ENCODE measurements at regions not wholly inside any gene's neighbourhood (a gene's known extent, or its start where the extent isn't known, plus 50 kb on each side); places are given as distances from the start of the nearest gene placed in this dataset.

GRCh38 chr2:13091455-13091854 lies 374.7 kb downstream of the TRIB2 start:
- peaks cover 6% of the 10 kb centered on the region for H3K27me3 Mint-ChIP-seq
- no peaks in the 10 kb centered on the region for H3K4me1 Mint-ChIP-seq
- no peak for ATAC-seq (ENCODE audit: low read depth)

DNA sequence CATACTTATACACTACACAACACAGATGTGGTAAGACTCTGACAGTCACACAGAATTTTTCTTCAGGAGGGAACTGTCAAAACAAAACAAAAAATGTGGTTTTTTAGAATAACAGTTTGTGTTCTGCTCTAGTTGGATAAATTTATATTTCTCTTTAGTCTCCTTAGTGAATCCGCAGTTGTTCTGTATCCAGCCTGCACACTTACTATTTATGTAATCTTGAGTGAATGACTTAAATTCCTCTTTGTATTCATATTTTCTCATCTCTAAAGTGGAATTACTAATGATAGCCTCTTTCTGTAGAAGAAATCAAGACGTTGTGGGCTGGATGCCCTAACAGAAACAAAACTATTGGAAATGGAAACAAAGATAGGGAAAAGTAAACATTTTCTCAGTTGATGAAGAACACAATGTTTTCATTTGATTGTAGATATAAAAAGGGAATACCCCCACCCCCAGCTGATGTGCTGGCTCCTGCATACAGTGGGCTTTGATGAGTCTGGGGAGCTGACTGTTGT lies 375.2 kb downstream of the TRIB2 start:
- Mint-ChIP-seq H3K27me3 (peaks cover 4% of the 10 kb centered on the region), H3K4me1 (no peaks in the 10 kb centered on the region), H3K27ac (no peak overlapping the region), H3K4me3 (no peak overlapping the region), H3K9me3 (ENCODE audit: insufficient read depth) (no peaks in the 10 kb centered on the region)
- intact Hi-C loops (cut with micrococcal nuclease), result no loop called here
- no peak overlapping the region for H3K4me2 ChIP-seq (replicated peaks; ENCODE audit: low read depth, low read length, poor library complexity, severe bottlenecking)
- H3K79me2 ChIP-seq (ENCODE audit: control insufficient read depth, insufficient read depth, low read length), result no peaks in the 10 kb centered on the region
- no peak overlapping the region for H3K9ac ChIP-seq (ENCODE audit: low read length)
- no peak overlapping the region for H3K4me3 ChIP-seq (ENCODE audit: control extremely low read depth in 1 of 5, extremely low read depth in 1 of 5, insufficient read depth in 1 of 5, low read depth in 2 of 5, low read length in 4 of 5)
- ChIA-PET CTCF (interaction anchor here (0.7 kb wide), 1 partner anchor 32 kb away, joined by 3 read pairs; no protein-coding TSS in a partner anchor), POLR2A (no interaction called here)
- DNase-seq, result no peak
- H3K4me1 ChIP-seq (ENCODE audit: control insufficient read depth in 2 of 2, insufficient read depth in 2 of 2, low read length in 2 of 2), result no peaks in the 10 kb centered on the region
- no CpG with 5 or more reads among the region's 2 CpGs for WGBS (ENCODE audit: insufficient coverage)
- H3K27ac ChIP-seq (ENCODE audit: low read length in 2 of 2), result no peak overlapping the region
- no peaks in the 10 kb centered on the region for H3K36me3 ChIP-seq (replicated peaks in 1 of 2; ENCODE audit: control extremely low read depth in 1 of 2, control insufficient read depth in 1 of 2, extremely low read depth in 1 of 2, insufficient read depth in 2 of 2, low read length in 1 of 2)
- no peaks in the 10 kb centered on the region for H4K20me1 ChIP-seq (ENCODE audit: control insufficient read depth, insufficient read depth, low read length, poor library complexity, severe bottlenecking)
- no peak overlapping the region for H2AFZ ChIP-seq (ENCODE audit: insufficient read depth, low read depth, low read length, poor library complexity, severe bottlenecking)
- no peak for ATAC-seq (ENCODE audit: low read depth)
- TF ChIP-seq EZH2 (IDR thresholded peaks at IDR 0.05; ENCODE audit: borderline replicate concordance, insufficient read depth, low read depth, low read length, poor library complexity, severe bottlenecking), result no peak
- TF ChIP-seq, protein P1, sequence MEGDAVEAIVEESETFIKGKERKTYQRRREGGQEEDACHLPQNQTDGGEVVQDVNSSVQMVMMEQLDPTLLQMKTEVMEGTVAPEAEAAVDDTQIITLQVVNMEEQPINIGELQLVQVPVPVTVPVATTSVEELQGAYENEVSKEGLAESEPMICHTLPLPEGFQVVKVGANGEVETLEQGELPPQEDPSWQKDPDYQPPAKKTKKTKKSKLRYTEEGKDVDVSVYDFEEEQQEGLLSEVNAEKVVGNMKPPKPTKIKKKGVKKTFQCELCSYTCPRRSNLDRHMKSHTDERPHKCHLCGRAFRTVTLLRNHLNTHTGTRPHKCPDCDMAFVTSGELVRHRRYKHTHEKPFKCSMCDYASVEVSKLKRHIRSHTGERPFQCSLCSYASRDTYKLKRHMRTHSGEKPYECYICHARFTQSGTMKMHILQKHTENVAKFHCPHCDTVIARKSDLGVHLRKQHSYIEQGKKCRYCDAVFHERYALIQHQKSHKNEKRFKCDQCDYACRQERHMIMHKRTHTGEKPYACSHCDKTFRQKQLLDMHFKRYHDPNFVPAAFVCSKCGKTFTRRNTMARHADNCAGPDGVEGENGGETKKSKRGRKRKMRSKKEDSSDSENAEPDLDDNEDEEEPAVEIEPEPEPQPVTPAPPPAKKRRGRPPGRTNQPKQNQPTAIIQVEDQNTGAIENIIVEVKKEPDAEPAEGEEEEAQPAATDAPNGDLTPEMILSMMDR (IDR thresholded peaks at IDR 0.05), result no peak
- H3K9me3 ChIP-seq (ENCODE audit: control extremely low read depth in 1 of 3, control insufficient read depth in 2 of 3, insufficient read depth in 1 of 3, low read length in 2 of 3), result no peaks in the 10 kb centered on the region
- H3K27me3 ChIP-seq (replicated peaks in 1 of 4; ENCODE audit: control extremely low read depth in 1 of 4, control insufficient read depth in 3 of 4, insufficient read depth in 4 of 4, low read length in 3 of 4), result no peaks in the 10 kb centered on the region

More at GRCh38 chr2:13091455-13091854, 374.7 kb downstream of the TRIB2 start:
- DNase-seq, result no peak
- intact Hi-C loops (cut with micrococcal nuclease), result no loop called here
- Histone ChIP-seq H3K9me3 (ENCODE audit: control extremely low read depth in 1 of 3, control insufficient read depth in 2 of 3, insufficient read depth in 1 of 3, low read length in 2 of 3) (no peaks in the 10 kb centered on the region), H2AFZ (ENCODE audit: insufficient read depth, low read depth, low read length, poor library complexity, severe bottlenecking) (no peak overlapping the region), H3K4me1 (ENCODE audit: control insufficient read depth in 2 of 2, insufficient read depth in 2 of 2, low read length in 2 of 2) (no peaks in the 10 kb centered on the region), H3K4me2 (replicated peaks; ENCODE audit: low read depth, low read length, poor library complexity, severe bottlenecking) (no peak overlapping the region), H3K36me3 (replicated peaks in 1 of 2; ENCODE audit: control extremely low read depth in 1 of 2, control insufficient read depth in 1 of 2, extremely low read depth in 1 of 2, insufficient read depth in 2 of 2, low read length in 1 of 2) (no peaks in the 10 kb centered on the region), H3K27ac (ENCODE audit: low read length in 2 of 2) (no peak overlapping the region), H3K9ac (ENCODE audit: low read length) (no peak overlapping the region), H4K20me1 (ENCODE audit: control insufficient read depth, insufficient read depth, low read length, poor library complexity, severe bottlenecking) (no peaks in the 10 kb centered on the region), H3K27me3 (replicated peaks in 1 of 4; ENCODE audit: control extremely low read depth in 1 of 4, control insufficient read depth in 3 of 4, insufficient read depth in 4 of 4, low read length in 3 of 4) (no peaks in the 10 kb centered on the region), H3K4me3 (ENCODE audit: control extremely low read depth in 1 of 5, extremely low read depth in 1 of 5, insufficient read depth in 1 of 5, low read depth in 2 of 5, low read length in 4 of 5) (no peak overlapping the region), H3K79me2 (ENCODE audit: control insufficient read depth, insufficient read depth, low read length) (no peaks in the 10 kb centered on the region)
- 43% methylated on average over 1 of the region's 1 CpG for WGBS (ENCODE audit: insufficient coverage)
- Mint-ChIP-seq H3K4me3 (no peak overlapping the region), H3K27ac (no peak overlapping the region), H3K9me3 (ENCODE audit: insufficient read depth) (no peaks in the 10 kb centered on the region)
- POLR2A ChIA-PET, result no interaction called here
- CTCF ChIA-PET, result interaction anchor here (0.7 kb wide), 1 partner anchor 32 kb away, joined by 3 read pairs; no protein-coding TSS in a partner anchor
- TF ChIP-seq, protein P1 (IDR thresholded peaks at IDR 0.05), result no peak
- TF ChIP-seq EZH2 (IDR thresholded peaks at IDR 0.05; ENCODE audit: borderline replicate concordance, insufficient read depth, low read depth, low read length, poor library complexity, severe bottlenecking), result no peak

Data from B cell (primary cell).